ENCODE measurements at regions not wholly inside any gene's neighbourhood (a gene's known extent, or its start where the extent isn't known, plus 50 kb on each side); places are given as distances from the start of the nearest gene placed in this dataset.

- TF ChIP-seq YY1 (IDR thresholded peaks at IDR 0.05; ENCODE audit: insufficient read depth, insufficient read length) (no peak), SUZ12 (IDR thresholded peaks at IDR 0.05; ENCODE audit: extremely low read depth, insufficient read depth, insufficient read length) (no peak), ZNF274 (IDR thresholded peaks at IDR 0.05; ENCODE audit: low read depth, low read length) (no peak)
These were observed 967.0 kb downstream of the UQCRFS1 start for GRCh38 chr19:28245937-28246336.

All from NT2/D1 (cell line).